HG03060 (cell line): ENCODE measurements at regions not wholly inside any gene's neighbourhood (a gene's known extent, or its start where the extent isn't known, plus 50 kb on each side); places are given as distances from the start of the nearest gene placed in this dataset.

ENCODE experiments used
- ATAC-seq: cut with Tn5 transposase; IDR thresholded peaks from one replicate; pipeline ENCODE4 v1.9.1; 2021; ENCODE audit warnings: low read depth, moderate number of reproducible peaks; ENCODE audit not compliant: unreplicated experiment

DNA sequence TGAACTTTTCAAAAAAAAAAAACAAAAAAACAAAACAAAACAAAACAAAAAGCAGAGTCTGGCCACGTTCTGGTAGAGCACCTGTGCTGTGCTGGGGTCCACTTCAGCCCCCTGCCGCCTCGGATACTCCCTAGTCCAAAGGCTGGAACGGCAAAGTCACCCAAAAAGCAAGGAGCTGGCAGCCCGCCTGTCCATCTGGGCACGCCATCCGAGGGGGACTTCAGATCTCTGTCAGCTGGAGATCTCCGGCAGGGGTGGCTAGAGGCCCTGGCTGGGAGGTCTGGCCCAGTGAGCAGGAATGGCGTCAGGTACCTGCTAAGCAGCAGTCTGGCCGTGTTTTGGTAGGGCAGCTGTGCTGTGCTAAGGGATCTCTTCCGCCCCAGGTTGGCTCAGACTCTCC, 152.3 kb upstream of the ZNF516 start:
- ATAC-seq, result no peak

DNA sequence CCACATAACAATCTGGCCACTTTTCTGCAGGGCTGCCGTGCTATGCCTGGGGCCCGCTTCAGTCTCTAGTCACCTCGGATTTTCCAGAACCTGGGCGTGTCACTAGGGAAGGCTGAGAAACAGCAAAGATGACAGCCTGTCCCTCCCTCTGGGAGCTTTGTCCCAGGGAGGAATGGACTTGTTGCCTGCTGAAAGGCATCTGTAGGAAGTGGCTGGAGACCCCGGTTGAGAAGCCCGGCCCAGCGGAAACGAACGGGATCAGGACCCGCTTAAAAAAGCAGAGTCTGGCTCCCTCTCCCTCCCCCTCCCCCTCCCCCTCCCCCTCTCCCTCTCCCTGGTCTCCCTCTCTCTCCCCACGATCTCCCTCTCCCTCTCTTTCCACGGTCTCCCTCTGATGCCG, 149.5 kb upstream of the ZNF516 start:
- ATAC-seq, result no peak

DNA sequence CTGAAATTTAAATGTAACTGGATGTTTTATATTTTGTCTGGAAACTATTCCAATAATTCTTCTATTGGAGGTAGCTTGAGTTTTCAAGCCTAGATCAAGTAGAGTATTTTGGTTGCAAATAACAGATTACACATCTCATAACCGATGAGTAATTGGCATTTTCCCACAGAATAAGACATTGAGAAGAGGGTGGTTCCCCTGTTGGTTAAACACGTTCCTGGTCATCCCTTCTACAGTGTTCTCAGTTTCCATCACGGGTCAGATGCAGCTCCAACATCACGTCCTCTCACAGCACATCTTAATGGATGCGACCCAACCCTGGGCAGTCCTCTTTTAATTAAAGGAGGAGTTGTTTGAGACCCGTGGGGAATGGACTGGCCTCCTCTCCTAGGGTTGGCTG, 149.0 kb upstream of the ZNF516 start:
- no peak for ATAC-seq

DNA sequence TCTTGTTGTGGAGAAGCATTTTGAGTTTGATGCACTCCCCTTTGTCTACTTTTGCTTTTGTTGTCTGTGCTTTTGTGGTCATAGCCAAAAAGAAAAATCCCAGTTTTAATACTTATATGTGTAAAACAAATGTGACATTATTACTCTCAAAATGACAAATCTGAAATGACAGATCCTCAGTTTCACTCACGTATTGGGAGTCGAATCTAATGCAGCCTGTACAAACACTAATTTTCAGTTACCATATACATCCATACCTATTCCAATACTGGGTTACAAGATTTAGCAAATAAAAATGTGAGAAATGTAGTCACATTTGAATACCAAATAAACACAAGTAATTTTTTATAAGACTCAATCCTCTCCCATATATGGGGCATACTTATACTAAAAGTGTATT, 148.2 kb upstream of the ZNF516 start:
- ATAC-seq, result no peak

- no peak for ATAC-seq
Observed at GRCh38 chr18:76640438-76640837, 145.4 kb upstream of the ZNF516 start.

GRCh38 chr18:76634564-76634963, 139.5 kb upstream of the ZNF516 start:
- no peak for ATAC-seq

DNA sequence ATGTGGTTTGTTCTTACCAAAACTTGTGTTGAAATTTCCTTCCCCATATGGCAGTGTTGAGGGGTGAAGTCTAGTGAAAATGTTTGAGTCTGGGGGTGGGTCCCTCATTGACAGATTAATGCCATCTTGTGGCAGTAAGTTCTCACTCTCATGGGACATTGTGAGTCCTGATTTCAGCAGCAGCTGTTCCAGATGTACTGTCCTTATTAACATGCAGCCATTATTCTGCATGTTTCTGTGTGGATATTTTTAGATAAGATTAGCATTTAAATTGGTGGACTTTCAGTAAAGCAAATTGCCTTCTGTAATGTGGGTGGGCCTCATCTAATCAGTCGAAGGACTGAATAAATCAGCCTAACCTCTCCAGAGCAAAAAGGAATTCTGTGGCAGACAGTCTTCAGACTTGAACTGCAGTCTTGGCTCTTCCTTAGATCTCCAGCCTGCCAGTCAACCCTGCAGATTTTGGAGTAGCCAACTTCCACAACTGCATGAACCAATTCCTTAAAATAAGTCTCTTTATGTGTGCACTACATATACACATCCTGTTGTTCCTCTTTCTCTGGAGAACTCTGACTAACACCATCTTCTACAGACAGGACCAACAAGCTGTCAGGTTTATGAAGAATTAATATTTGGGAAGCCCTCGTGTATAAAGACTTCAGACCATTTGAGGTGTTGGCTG, 138.7 kb upstream of the ZNF516 start:
- ATAC-seq, result no peak

- ATAC-seq, result no peak
Observed at GRCh38 chr18:76627444-76627843, 132.4 kb upstream of the ZNF516 start.

DNA sequence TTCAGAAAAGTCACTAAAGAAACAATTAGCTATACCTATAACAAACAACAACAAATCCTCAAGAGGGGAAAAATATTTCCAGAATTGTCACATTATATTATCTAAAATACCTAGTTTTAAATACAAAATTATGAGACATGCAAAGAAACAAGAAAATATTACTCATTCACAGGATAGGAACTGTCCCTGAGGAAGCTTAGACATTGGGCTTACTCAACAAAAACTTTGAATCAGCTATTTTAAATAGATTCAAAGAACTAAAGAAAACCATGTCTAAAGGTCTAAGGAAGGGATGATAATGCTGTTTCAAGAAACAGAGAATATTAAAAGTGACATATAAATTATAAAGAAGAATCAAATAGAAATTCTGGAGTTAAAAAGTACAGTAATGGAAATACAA, 131.9 kb upstream of the ZNF516 start:
- no peak for ATAC-seq

- ATAC-seq, result no peak
Observed at GRCh38 chr18:76622651-76623050, 127.6 kb upstream of the ZNF516 start.

DNA sequence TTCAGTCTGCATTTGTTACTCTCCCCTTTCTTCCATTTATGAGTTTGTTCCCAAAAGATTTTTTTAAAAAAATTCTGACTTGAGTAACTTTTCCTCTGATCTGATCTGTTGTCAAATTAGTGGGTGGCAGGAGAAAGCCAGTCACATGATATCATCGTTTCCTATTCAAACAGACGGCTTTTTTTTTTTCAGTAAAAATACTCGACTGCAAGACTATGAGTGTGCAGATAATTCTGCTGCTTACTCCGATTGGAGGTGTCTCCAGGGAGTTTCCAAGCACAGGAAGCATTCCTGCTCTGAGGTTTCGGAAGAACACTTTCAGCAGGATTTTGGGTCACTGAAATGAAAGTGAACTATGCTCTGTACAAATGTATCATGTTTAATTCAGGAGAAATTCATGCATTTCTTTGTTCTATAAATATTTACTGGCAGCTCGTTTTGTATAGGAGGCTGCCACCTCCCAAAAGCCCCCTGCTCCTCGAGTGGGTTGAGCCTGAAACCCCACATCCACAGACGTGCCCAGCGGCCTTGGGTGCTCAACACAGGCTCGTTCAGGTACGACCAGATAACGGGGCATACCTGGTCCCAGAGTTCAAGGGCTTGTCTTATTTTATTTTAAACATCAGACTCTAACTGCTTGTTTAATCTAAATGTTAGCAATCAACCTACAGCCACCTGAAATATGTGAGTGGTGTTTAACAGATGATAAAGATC, 126.9 kb upstream of the ZNF516 start:
- ATAC-seq, result no peak

DNA sequence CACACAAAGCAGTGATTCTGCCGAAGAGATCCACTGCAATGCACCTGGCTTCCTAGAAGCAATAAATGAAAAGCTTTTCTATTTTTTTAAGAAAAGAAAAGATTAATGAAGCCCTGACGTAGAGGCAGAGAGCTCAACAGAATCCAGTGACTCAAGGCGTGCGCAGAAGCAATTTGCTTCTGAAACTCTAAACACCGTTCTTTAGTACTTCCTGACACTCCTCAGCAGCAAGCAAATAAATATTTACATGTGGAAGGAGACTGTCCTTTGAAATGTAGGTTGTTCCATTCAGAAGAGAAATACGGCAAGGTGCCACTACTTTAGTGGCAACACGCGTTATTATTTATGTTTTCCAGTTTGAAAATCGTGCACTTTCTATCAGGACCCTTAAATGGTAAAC, 126.2 kb upstream of the ZNF516 start:
- ATAC-seq, result no peak

DNA sequence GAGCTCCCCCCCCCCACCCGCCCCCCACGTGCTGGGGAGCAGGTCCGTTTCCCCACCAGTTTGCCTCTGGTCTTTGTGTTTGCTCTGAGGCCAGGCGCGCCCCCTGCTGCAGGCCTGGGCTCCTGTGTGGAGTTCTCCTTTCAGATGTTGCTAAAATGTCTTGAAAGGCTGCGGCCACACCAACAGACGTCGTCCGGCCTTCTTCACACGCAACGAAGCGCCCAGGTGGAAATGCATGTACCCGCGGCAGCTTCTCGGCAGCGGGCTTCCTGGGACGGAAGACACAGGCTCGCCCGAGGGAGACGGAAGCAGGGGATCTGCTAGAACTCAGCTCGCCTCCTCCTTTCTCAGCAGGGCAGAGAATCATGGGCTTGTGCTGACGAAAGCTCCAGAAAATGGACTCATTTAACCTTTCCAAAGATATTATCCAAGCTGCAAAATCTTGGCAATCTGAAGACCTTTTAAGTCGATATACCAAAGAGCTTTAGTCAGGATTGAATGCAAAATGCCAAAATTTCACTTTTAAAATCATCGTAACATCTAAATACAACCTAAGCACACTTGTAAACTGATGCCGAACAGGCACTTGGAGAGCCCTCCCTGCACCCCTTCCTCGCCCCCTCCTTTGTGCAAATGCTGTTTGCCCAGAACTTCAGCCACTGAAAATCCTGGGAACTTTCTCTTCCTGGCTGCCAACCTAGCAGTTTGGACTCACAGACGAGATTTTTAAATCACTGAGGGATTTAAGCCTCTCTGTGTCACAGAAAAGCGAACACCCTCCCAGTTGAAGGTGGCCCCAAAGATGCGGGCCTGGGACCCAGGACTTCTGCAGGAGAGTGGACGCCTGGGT, 125.5 kb upstream of the ZNF516 start:
- ATAC-seq, result peak; percentile 92

- ATAC-seq, result no peak
Observed at GRCh38 chr18:76619621-76620315, 124.7 kb upstream of the ZNF516 start.

- no peak for ATAC-seq
Observed at GRCh38 chr18:76619261-76619620, 124.2 kb upstream of the ZNF516 start.

GRCh38 chr18:76618721-76619120, 123.7 kb upstream of the ZNF516 start:
- ATAC-seq, result no peak

- ATAC-seq, result no peak
Observed at GRCh38 chr18:76616373-76616772, 121.3 kb upstream of the ZNF516 start.

DNA sequence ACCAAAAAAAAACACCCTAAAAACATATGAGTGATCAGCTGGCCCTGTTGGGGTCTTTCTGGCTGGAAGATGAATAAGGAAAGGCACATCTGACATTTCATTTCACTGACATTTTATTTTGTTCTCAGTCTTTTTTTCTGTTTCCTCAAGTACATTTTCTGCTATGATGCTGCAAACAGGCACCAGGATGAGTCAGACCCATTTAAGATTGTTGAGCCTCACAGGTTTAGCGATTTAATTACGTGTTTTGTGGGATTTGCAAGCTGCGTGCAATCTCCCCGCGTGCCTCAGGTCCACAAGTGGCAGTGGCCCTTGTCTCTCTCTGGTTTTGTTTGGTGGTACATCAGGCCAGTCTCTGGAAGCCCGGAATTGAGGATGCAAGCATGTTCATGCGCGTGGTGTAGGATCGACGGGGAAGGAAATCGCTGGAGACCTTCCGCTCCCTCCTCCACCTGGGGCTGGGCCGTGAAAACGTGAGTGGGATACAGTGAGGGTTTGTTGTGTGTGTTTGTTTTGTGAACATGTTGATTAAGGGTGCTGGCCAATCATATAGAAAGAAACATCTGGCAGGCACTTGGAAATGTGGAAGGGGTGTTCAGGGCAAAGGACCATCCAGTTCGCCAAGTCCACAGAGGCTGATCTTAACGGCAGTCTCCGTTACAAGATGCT, 120.2 kb upstream of the ZNF516 start:
- no peak for ATAC-seq

DNA sequence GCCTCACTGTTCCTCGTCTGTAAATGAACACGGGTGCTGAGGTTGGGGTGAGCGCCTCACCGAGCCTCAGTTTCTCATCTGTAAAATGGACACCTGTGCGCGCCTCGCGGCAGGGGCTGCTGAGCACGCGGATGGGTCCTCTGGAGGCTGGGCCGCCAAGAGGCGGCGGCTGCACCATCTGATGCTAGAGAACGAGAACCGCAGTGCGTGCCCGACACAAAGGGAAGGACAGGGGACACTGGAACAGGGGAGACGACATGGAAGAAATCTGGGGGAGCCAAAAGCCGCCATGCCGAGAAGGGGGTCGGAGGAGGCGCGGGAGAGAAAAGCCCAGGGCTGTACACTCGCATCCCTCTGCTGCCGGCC, 118.7 kb upstream of the ZNF516 start:
- ATAC-seq, result no peak

DNA sequence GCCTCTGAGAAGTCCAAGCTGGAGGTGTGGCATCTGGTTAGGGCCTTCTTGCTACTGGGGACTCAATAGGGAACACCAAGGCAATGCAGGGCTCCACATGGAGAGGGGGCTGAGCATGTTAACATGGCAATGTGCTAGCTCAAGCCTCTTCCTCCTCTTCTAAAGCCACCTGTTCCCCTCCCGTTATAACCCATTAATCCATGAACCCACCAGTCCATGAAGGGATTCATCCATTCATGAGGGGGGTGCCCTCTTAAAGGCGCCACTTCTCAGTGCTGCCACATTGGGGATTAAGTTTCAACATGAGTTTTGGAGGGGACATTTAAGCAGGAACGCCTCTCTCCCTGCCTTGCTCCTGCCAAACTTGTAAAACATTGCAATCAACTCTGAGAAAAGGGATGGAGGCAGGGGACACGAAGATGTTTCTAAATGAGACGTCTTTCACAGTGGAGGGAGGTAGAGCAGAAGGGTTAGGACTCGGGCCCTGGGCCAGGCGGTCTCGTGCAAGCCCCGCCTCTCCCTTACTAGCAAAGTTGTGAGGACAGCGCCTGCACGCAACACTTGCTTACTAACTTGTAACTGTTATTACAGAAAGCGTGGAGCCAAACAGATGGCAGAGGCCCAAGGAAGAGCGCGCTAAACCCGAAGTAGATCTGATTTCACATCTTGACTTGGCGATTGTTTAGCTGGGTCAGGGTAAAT, 118.2 kb upstream of the ZNF516 start:
- ATAC-seq, result no peak
